ENCODE measurements at regions not wholly inside any gene's neighbourhood (a gene's known extent, or its start where the extent isn't known, plus 50 kb on each side); places are given as distances from the start of the nearest gene placed in this dataset.

DNA sequence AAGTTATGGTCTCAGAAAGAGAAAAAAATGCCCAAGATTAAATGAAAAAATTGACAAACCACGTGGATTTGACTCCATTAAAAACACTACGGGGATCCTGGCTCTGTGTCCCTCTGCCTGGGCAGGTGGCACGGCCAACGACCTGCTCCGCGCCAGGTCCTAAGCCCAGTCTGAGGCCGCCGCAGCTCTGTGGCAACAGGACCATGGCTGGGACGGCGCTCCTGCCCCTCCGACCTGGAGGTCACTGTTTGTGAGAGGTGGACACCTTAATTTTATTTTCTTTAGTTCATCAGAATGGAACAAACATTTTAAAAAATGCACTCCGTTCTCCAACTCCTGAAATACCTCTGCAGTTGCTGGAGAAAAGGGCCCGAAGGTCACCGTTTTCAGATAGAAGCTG lies 369.4 kb downstream of the CDH9 start:
- ChIA-PET CTCF (no interaction called here), POLR2A (no interaction called here)
- no peak overlapping the region for H3K4me3 ChIP-seq (ENCODE audit: low read depth, low read length)
- TF ChIP-seq CTCF (IDR thresholded peaks at IDR 0.05; ENCODE audit: insufficient read depth, low read length, missing control alignments) = no peak
- no peak for DNase-seq (ENCODE audit: low read depth, low spot score)

DNA sequence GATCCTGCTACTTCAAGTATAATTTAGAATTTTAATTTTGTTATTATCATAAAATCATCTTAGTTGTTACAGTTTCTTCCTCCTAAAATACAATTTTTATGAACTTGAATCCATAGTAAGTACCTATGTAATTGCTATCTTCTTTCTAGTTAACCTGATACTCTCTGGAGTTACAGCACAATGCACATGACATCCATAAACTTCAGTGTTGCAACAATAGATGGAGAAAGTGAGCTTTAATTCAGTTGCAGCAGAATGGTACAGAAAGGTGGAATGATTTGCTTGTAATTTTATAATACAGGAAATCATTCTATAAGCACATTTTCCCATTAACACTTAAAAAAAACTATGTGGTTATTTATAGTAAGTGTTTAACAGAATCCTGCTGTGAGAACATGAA lies 372.0 kb downstream of the CDH9 start:
- no peak for TF ChIP-seq CTCF (IDR thresholded peaks at IDR 0.05; ENCODE audit: insufficient read depth, low read length, missing control alignments)
- H3K4me3 ChIP-seq (ENCODE audit: low read depth, low read length) = no peak overlapping the region
- CTCF ChIA-PET = no interaction called here
- no peak for DNase-seq (ENCODE audit: low read depth, low spot score)
- POLR2A ChIA-PET = no interaction called here

GRCh38 chr5:26663500-26663899 lies 374.9 kb downstream of the CDH9 start:
- no peak for TF ChIP-seq CTCF (IDR thresholded peaks at IDR 0.05; ENCODE audit: insufficient read depth, low read length, missing control alignments)
- ChIA-PET CTCF (no interaction called here), POLR2A (no interaction called here)

GRCh38 chr5:26662806-26663360 lies 375.5 kb downstream of the CDH9 start:
- POLR2A ChIA-PET = no interaction called here
- TF ChIP-seq CTCF (IDR thresholded peaks at IDR 0.05; ENCODE audit: insufficient read depth, low read length, missing control alignments) = no peak
- CTCF ChIA-PET = no interaction called here
- H3K4me3 ChIP-seq (ENCODE audit: low read depth, low read length) = no peak overlapping the region
- no peak for DNase-seq (ENCODE audit: low read depth, low spot score)

More at GRCh38 chr5:26663500-26663899, 374.9 kb downstream of the CDH9 start:
- H3K4me3 ChIP-seq (ENCODE audit: low read depth, low read length) = no peak overlapping the region
- no peak for DNase-seq (ENCODE audit: low read depth, low spot score)

GRCh38 chr5:26660116-26660515 lies 378.3 kb downstream of the CDH9 start:
- no peak for TF ChIP-seq CTCF (IDR thresholded peaks at IDR 0.05; ENCODE audit: insufficient read depth, low read length, missing control alignments)
- ChIA-PET POLR2A (no interaction called here), CTCF (no interaction called here)
- H3K4me3 ChIP-seq (ENCODE audit: low read depth, low read length) = no peak overlapping the region
- no peak for DNase-seq (ENCODE audit: low read depth, low spot score)

- DNase-seq (ENCODE audit: low read depth, low spot score) = no peak
- ChIA-PET POLR2A (no interaction called here), CTCF (no interaction called here)
- no peak overlapping the region for H3K4me3 ChIP-seq (ENCODE audit: low read depth, low read length)
- no peak for TF ChIP-seq CTCF (IDR thresholded peaks at IDR 0.05; ENCODE audit: insufficient read depth, low read length, missing control alignments)
These were observed 389.4 kb downstream of the CDH9 start for GRCh38 chr5:26649000-26649399.

All from AG04449 (cell line).